ENCODE measurements at regions not wholly inside any gene's neighbourhood (a gene's known extent, or its start where the extent isn't known, plus 50 kb on each side); places are given as distances from the start of the nearest gene placed in this dataset.
"Not testable (repeated sequence)": the region's sequence is repeated elsewhere in the genome, so short reads cannot be mapped to it uniquely, and the experiment has no call there.

GRCh38 chrX:109889289-109890006 lies 113.5 kb upstream of the TMEM164 start:
- Mint-ChIP-seq H3K36me3 (no peaks in the 10 kb centered on the region), H3K9me3 (no peaks in the 10 kb centered on the region), H3K4me1 (no peaks in the 10 kb centered on the region), H3K4me3 (no peak overlapping the region), H3K27me3 (ENCODE audit: low read depth in 2 of 2) (peaks cover 5 to 18% of the 10 kb centered on the region in 2 donors), H3K27ac (peak overlapping the region in 1 of 2 donors; percentile 22)
- no peak overlapping the region for H3K4me3 ChIP-seq (ENCODE audit: low read length)
- H3K27me3 ChIP-seq (ENCODE audit: control insufficient read depth, insufficient read depth, low read length), result no peaks in the 10 kb centered on the region
- intact Hi-C loops (cut with micrococcal nuclease), result loop anchor here (2.0 kb wide), 1 partner anchor 177 kb away; no protein-coding TSS in a partner anchor
- H3K36me3 ChIP-seq (ENCODE audit: control insufficient read depth, insufficient read depth, low read length), result no peaks in the 10 kb centered on the region
- H3K27ac ChIP-seq (ENCODE audit: low read length), result no peak overlapping the region
- WGBS (ENCODE audit: insufficient coverage), result 38% methylated on average over 3 of the region's 4 CpGs
- DNase-seq (no peak), ATAC-seq (peak in 1 of 3 donors; percentile 61)
- peaks cover 14% of the 10 kb centered on the region for H3K4me1 ChIP-seq (ENCODE audit: control insufficient read depth, insufficient read depth, low read length)
- TF ChIP-seq CTCF (IDR thresholded peaks at IDR 0.05), result no peak
- no peaks in the 10 kb centered on the region for H3K9me3 ChIP-seq (ENCODE audit: control insufficient read depth, insufficient read depth, low read length)

- no peaks in the 10 kb centered on the region for H3K27me3 ChIP-seq (ENCODE audit: control insufficient read depth, insufficient read depth, low read length)
- no peak overlapping the region for H3K27ac ChIP-seq (ENCODE audit: low read length)
- Mint-ChIP-seq H3K27me3 (ENCODE audit: low read depth in 2 of 2) (peaks cover 5 to 18% of the 10 kb centered on the region in 2 donors), H3K4me3 (no peak overlapping the region), H3K36me3 (no peaks in the 10 kb centered on the region), H3K4me1 (no peaks in the 10 kb centered on the region), H3K27ac (no peak overlapping the region), H3K9me3 (no peaks in the 10 kb centered on the region)
- H3K36me3 ChIP-seq (ENCODE audit: control insufficient read depth, insufficient read depth, low read length), result no peaks in the 10 kb centered on the region
- DNase-seq, result no peak
- H3K9me3 ChIP-seq (ENCODE audit: control insufficient read depth, insufficient read depth, low read length), result no peaks in the 10 kb centered on the region
- no peak overlapping the region for H3K4me3 ChIP-seq (ENCODE audit: low read length)
- peaks cover 14% of the 10 kb centered on the region for H3K4me1 ChIP-seq (ENCODE audit: control insufficient read depth, insufficient read depth, low read length)
- 88% methylated on average over 3 of the region's 3 CpGs for WGBS (ENCODE audit: insufficient coverage)
- no peak for TF ChIP-seq CTCF (IDR thresholded peaks at IDR 0.05)
- no peak for ATAC-seq
- intact Hi-C loops (cut with micrococcal nuclease), result loop anchor here (2.0 kb wide), 1 partner anchor 177 kb away; no protein-coding TSS in a partner anchor
Observed at GRCh38 chrX:109890300-109890699, 112.6 kb upstream of the TMEM164 start.

GRCh38 chrX:109890910-109891502 lies 111.9 kb upstream of the TMEM164 start:
- H3K27me3 Mint-ChIP-seq (ENCODE audit: low read depth in 2 of 2), result peaks cover 5 to 18% of the 10 kb centered on the region in 2 donors

GRCh38 chrX:109896024-109896423 lies 106.9 kb upstream of the TMEM164 start:
- H3K4me3 Mint-ChIP-seq; H3K9me3 ChIP-seq (ENCODE audit: control insufficient read depth, insufficient read depth, low read length); H3K4me3 ChIP-seq (ENCODE audit: low read length); DNase-seq; H3K36me3 Mint-ChIP-seq; H3K36me3 ChIP-seq (ENCODE audit: control insufficient read depth, insufficient read depth, low read length); intact Hi-C loops (cut with micrococcal nuclease); H3K4me1 ChIP-seq (ENCODE audit: control insufficient read depth, insufficient read depth, low read length); H3K27me3 ChIP-seq (ENCODE audit: control insufficient read depth, insufficient read depth, low read length); H3K4me1 Mint-ChIP-seq; H3K9me3 Mint-ChIP-seq; ATAC-seq; H3K27ac ChIP-seq (ENCODE audit: low read length); H3K27ac Mint-ChIP-seq: not testable (repeated sequence)
- WGBS (ENCODE audit: insufficient coverage), result no CpG with 5 or more reads among the region's 1 CpG
- H3K27me3 Mint-ChIP-seq (ENCODE audit: low read depth in 2 of 2), result peaks cover 4 to 14% of the 10 kb centered on the region in 2 donors

More at GRCh38 chrX:109890910-109891502, 111.9 kb upstream of the TMEM164 start:
- 30% methylated on average over 6 of the region's 7 CpGs for WGBS (ENCODE audit: insufficient coverage)
- no peaks in the 10 kb centered on the region for H3K9me3 Mint-ChIP-seq
- Histone ChIP-seq H3K9me3 (ENCODE audit: control insufficient read depth, insufficient read depth, low read length) (no peaks in the 10 kb centered on the region), H3K27ac (ENCODE audit: low read length) (no peak overlapping the region), H3K4me1 (ENCODE audit: control insufficient read depth, insufficient read depth, low read length) (peaks cover 14% of the 10 kb centered on the region), H3K36me3 (ENCODE audit: control insufficient read depth, insufficient read depth, low read length) (no peaks in the 10 kb centered on the region), H3K27me3 (ENCODE audit: control insufficient read depth, insufficient read depth, low read length) (no peaks in the 10 kb centered on the region), H3K4me3 (ENCODE audit: low read length) (no peak overlapping the region)
- DNase-seq (peak; percentile 23 to 71), ATAC-seq (peak; percentile 68 to 86 (median 70))
- no peaks in the 10 kb centered on the region for H3K36me3 Mint-ChIP-seq
- intact Hi-C loops (cut with micrococcal nuclease), result loop anchor here (2.0 kb wide), 1 partner anchor 178 kb away; no protein-coding TSS in a partner anchor
- H3K4me3 Mint-ChIP-seq, result no peak overlapping the region
- no peaks in the 10 kb centered on the region for H3K4me1 Mint-ChIP-seq
- H3K27ac Mint-ChIP-seq, result no peak overlapping the region
- peak; percentile 71 for TF ChIP-seq CTCF (IDR thresholded peaks at IDR 0.05)
